ENCODE measurements at regions not wholly inside any gene's neighbourhood (a gene's known extent, or its start where the extent isn't known, plus 50 kb on each side); places are given as distances from the start of the nearest gene placed in this dataset.
"Not testable (repeated sequence)": the region's sequence is repeated elsewhere in the genome, so short reads cannot be mapped to it uniquely, and the experiment has no call there.

DNA sequence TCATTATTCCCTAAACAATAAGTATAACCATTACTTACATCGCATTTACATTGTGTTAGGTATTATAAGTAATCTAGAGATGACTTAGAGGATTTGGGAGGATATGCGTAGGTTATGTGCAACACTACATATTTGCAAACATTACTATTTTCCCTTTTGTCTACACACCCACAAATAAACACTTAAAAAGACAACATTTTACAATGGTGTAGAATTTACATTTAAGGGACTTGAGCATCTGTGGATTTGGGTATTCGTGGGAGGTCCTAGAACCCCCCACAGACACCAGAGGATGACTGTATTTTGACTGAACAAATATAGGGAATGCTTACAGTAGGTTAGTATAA lies 220.2 kb upstream of the MYO3A start:
- DNase-seq (ENCODE audit: low spot score), result no peak

GRCh38 chr10:25724241-25724640 lies 209.8 kb upstream of the MYO3A start:
- DNase-seq (ENCODE audit: low spot score), result no peak

DNA sequence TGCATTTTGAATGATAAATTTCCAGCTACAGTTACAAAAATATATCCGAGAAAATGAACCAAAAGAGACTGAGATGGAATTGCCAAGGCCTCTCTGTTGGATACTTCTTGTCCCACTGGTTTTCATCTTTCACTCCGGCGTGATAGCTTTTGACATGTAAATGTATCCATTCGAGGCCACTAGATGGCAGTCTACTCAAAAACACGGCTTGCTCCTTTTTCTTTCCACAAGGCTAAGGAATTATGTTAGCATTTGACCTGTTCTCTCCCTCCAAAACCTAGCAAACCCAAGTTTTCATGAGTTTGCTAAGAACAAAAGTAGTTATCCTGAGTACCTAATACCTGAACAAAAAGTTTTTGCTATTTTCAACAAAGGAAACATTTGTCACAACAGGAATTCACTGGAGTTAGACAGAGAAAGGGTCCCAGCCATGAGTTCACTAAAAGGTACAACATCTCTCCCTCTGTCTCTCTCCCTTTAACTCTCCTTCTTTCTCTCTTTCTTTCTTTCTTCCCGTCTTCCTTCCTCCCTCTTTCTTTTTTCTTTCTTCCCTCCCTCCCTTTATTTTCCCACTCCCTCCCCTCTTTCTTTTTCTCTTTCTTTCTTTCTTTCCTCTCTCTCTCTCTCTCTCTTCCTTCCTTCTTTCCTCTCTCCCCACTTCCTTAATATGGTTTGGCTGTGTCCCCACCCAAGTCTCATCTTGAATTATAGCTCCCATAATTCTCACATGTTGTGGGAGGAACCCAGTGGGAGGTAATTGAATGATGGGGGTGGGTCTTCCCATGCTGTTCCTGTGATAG lies 207.9 kb upstream of the MYO3A start:
- DNase-seq (ENCODE audit: low spot score), result no peak

GRCh38 chr10:25738776-25739175 lies 195.3 kb upstream of the MYO3A start:
- DNase-seq (ENCODE audit: low spot score), result no peak

- DNase-seq (ENCODE audit: low spot score), result no peak
Observed at GRCh38 chr10:25743832-25744231, 190.2 kb upstream of the MYO3A start.

DNA sequence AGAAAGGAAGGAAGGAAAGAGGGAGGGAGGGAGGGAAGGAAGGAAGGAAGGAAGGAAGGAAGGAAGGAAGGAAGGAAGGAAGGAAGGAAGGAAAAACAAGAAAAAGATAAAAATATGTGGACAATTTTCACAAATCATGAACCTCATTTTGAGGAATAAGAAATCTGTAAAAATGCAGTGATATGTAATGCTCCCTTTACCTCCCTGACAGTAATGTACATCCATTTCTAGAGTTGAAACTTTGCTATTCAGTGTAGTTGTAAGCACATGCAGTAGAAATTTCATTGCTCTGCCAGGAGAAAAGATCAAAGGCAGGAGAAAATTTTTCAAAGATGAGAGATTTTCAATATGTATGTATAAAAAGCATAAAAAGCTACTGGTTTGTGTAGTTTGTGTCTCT lies 189.5 kb upstream of the MYO3A start:
- DNase-seq (ENCODE audit: low spot score), result no peak

DNA sequence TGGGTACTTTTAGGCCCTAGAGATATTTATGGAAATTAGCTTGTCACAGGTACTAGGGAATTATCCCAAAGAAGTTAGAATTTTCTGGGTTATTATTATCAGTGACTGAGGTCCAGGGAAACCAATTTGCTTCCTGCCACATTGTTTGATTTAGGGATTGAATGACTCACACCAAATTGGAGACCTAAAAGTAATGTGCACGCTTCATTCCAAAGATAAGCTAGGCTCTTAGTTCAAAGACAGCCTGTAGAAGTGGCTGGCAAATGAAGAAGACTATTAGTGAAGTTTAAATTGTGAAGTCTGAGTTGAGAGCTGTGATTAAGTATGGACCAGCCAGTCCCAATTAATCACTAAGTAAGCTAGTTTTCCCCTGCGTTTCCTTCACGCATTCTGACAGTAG lies 188.1 kb upstream of the MYO3A start:
- DNase-seq (ENCODE audit: low spot score), result no peak

DNA sequence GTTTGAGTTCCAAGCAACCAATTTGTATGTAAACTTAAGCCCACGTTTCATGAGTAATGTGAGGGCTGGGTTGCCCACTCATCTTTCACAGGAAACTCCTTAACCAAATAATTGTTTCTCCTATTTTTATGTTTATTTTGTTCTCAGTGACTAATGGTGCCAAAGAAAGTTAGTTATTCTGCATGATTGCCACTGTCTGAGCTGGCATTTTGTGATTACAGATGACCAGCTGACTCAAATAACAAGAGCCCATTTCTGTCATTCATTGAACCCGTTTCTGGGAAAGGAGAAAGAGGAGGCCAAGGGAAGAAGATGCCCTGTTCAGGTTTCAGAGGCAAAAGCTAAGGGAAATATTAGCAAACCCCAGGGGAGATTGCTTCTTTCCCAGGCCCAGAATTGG lies 186.9 kb upstream of the MYO3A start:
- no peak for DNase-seq (ENCODE audit: low spot score)

GRCh38 chr10:25748509-25748908 lies 185.5 kb upstream of the MYO3A start:
- DNase-seq (ENCODE audit: low spot score), result no peak

DNA sequence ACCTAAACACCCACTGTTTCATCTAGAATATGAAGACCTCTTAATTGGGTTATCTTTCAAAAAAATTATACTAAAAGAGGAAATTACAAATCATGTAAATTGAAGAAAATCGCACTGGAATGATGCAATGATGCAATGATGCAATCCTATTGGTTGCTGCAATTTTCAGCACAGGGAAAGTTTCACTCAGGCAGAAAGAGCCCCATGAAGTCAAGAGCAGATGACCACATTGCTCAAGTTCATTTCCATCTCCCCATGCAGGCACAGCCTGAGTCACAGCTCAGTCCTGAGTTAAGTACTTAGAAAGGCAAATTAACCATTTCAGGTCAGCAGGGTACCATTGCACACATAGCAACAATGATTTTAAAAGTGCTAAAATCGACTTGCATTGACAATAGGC lies 180.3 kb upstream of the MYO3A start:
- no peak for DNase-seq (ENCODE audit: low spot score)

GRCh38 chr10:25755874-25756273 lies 178.2 kb upstream of the MYO3A start:
- DNase-seq (ENCODE audit: low spot score), result not testable (repeated sequence)

GRCh38 chr10:25756784-25757183 lies 177.2 kb upstream of the MYO3A start:
- no peak for DNase-seq (ENCODE audit: low spot score)

DNA sequence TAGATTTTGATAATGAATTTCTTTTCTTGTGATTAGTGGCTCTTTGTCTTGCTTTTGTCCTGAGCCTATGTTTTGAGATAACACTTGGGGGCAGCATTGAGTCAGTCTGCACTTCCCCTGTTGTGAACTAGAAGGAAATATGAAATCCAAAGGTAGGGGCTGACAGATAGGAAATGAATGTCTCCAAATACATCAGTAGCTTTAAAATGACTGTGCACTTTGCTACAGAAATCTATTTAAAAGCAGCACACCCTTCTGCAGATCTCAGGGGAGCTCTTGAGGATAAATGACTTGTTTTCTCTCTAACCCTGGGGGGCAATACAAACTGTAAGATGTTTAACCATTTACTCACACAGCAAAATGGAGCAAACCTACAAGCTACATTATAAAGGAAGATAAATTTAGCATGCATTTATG lies 176.0 kb upstream of the MYO3A start:
- DNase-seq (ENCODE audit: low spot score), result no peak

DNA sequence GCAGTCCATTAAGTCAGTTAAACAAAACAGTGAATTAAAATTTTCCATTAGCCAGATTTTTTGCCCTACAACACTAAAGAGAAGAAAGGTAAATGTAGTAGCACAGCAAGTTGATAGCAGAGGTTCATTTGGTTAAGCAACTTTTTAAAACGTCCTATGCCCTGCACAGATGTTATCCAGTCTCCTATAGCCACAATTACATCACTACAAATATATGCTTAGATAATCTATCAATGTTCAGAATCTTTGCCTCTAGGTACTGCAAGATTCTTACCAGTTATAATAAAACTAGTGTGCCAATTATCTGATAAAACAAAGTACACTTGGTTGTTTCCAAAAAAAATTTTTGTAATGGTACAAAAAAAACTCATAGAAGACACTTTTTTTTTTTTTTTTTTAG lies 175.5 kb upstream of the MYO3A start:
- DNase-seq (ENCODE audit: low spot score), result no peak

DNA sequence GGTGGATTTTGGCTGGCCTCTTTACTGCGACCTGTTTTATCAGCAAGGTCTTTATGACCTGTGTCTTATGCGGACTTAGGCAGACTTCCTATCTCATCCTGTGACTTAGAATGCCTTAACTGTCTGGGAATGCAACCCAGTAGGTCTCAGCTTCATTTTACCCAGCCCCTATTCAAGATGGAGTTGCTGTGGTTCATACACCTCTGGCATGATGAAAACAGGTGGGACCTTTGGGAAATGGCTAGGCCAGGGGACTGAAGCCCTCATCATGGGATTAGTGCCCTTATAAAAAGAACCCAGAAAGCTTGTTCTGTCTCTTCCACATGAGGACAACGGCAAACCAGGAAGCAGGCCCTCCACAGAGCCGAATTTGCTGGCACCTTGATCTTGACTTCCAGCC lies 172.1 kb upstream of the MYO3A start:
- no peak for DNase-seq (ENCODE audit: low spot score)

- no peak for DNase-seq (ENCODE audit: low spot score)
Observed at GRCh38 chr10:25766213-25766612, 167.8 kb upstream of the MYO3A start.

DNA sequence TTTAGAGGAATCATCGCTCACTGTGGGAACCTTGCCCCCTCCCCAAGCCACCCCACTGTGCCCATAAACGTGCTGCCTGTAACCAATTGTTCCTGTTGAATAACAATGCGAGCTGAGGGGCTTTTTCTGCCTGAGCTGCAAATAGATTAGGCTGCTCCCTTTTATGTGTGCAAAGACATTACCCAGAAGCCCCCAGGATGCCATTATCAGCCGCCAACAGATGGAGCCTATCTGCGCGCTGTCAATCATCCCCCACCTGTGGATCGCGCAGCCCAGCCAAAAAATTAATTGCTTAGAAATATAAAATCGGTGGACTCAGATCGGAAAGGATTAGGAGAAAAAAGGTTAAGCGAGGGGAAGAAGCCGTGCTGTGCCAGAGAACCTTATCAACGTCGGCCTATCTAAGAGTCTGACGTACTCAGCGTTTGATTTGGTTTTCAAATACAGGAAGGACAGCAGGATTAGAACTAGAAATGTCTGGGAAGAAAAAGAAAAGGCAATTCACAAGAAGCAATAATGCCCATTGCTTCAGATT lies 167.3 kb upstream of the MYO3A start:
- peak; percentile 70 for DNase-seq (ENCODE audit: low spot score)

DNA sequence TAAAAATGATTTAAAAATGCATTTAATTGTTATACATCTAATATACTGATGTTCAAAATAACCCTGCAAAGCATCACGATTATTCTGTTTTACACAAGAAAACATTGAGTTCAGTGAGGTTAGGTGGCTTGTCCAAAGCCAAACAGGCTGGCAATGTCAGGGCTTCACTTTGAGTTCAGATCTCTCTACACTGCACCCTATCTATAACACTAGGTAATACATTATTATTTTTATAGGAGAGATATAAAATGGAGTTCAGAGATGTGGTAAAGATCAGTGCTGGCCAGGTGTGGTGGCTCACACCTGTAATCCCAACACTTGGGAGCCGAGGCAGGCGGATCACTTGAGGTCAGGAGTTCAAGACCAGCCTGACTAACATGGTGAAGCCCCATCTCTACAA lies 165.9 kb upstream of the MYO3A start:
- no peak for DNase-seq (ENCODE audit: low spot score)

- DNase-seq (ENCODE audit: low spot score), result no peak
Observed at GRCh38 chr10:25778646-25779045, 155.4 kb upstream of the MYO3A start.

- DNase-seq (ENCODE audit: low spot score), result no peak
Observed at GRCh38 chr10:25786161-25786560, 147.9 kb upstream of the MYO3A start.

GRCh38 chr10:25786899-25787298 lies 147.1 kb upstream of the MYO3A start:
- no peak for DNase-seq (ENCODE audit: low spot score)

- DNase-seq (ENCODE audit: low spot score), result no peak
Observed at GRCh38 chr10:25797888-25798429, 136.1 kb upstream of the MYO3A start.

DNA sequence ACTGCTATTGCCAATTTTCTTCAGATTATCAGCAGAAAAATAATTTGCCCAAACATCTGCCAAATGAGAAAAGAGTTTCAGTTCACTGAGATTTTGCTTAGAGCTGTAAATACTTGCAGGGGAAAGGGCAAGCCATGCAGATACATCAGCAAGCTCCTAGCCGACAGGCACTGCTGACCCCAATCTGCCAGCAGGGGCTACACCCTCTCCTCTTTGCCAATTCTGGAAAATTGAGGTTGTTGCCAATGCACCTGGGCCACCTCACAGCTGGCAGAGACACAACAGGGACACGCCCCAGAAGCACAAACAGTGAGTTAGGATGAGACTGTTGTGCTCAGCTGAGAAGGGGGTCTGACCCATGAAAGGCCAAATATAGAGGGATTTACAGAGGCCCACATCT lies 129.5 kb upstream of the MYO3A start:
- DNase-seq (ENCODE audit: low spot score), result no peak

DNA sequence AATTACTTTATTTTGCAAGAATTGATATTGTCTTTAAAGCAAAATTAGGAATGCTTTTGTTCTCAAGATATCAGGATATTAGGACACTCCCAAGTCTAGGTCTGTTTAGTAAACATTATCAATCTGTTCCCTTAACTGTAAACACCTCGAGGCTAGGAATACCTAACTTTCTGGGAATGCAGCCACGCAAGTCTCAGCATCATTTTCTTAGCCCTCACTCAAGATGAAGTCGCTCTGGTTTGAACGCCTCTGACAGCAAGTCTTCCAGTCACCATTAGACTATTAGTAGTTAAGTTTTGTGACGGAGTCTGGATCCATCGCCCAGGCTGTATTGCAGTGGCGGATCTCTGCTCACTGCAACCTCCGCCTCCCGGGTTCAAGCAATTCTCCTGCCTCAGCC lies 128.0 kb upstream of the MYO3A start:
- no peak for DNase-seq (ENCODE audit: low spot score)
